ENCODE measurements at regions not wholly inside any gene's neighbourhood (a gene's known extent, or its start where the extent isn't known, plus 50 kb on each side); places are given as distances from the start of the nearest gene placed in this dataset.

- Histone ChIP-seq H3K4me2 (ENCODE audit: insufficient read depth, low read length) (no peak overlapping the region), H3K79me2 (ENCODE audit: control insufficient read depth, insufficient read depth, low read length) (no peaks in the 10 kb centered on the region), H3K4me1 (replicated peaks in 1 of 2; ENCODE audit: control insufficient read depth in 2 of 2, insufficient read depth in 2 of 2, low read length in 2 of 2) (no peaks in the 10 kb centered on the region), H3K27ac (ENCODE audit: extremely low read depth, low read depth, low read length) (no peak overlapping the region), H3K9me3 (replicated peaks; ENCODE audit: control insufficient read depth, insufficient read depth, low read depth, low read length) (no peaks in the 10 kb centered on the region), H3K9me1 (ENCODE audit: control insufficient read depth, insufficient read depth, low read length) (no peaks in the 10 kb centered on the region), H2AFZ (ENCODE audit: low read depth, low read length) (no peak overlapping the region), H3K36me3 (ENCODE audit: control insufficient read depth, insufficient read depth, low read length) (no peaks in the 10 kb centered on the region), H4K20me1 (replicated peaks; ENCODE audit: control insufficient read depth, insufficient read depth, low read length) (no peaks in the 10 kb centered on the region), H3K9ac (ENCODE audit: insufficient read depth in 1 of 2, low read depth in 2 of 2, low read length in 2 of 2) (no peak overlapping the region), H3K4me3 (no peak overlapping the region), H3K27me3 (ENCODE audit: control insufficient read depth in 2 of 2, insufficient read depth in 2 of 2, low read length in 2 of 2) (no peaks in the 10 kb centered on the region)
- DNase-seq (ENCODE audit: extremely low read depth in 1 of 4, low spot score in 3 of 4) (no peak), FAIRE-seq (no peak), ATAC-seq (no peak)
- BruUV-seq (replicated peaks), result no TSS peak
- intact Hi-C loops (cut with micrococcal nuclease), result no loop called here
- WGBS (ENCODE audit: insufficient coverage, low coverage, missing lambda C conversion rate), result 2% methylated on average over 3 of the region's 4 CpGs
- CTCF ChIA-PET (ENCODE audit: low intra/inter-chr PET ratio), result interaction anchor here (0.7 kb wide), 1 partner anchor 617 kb away, joined by 3 read pairs; no protein-coding TSS in a partner anchor
- in situ Hi-C loops (cut with MboI), result no loop called here
- TF ChIP-seq ETV1 (tag; conservative IDR thresholded peaks at IDR 0.05; ENCODE audit: low read depth) (no peak), ILK (tag; IDR thresholded peaks at IDR 0.05; ENCODE audit: borderline replicate concordance, low read depth) (no peak), TAL1 (IDR thresholded peaks at IDR 0.05) (no peak), GMEB1 (CRISPR knock-in tag; IDR thresholded peaks at IDR 0.05) (no peak), ZNF143 (CRISPR knock-in tag; IDR thresholded peaks at IDR 0.05) (no peak)
- POLR2A ChIA-PET, result no interaction called here
These were observed 70.5 kb upstream of the HMHB1 start for GRCh38 chr5:143741421-143741820.

- Histone ChIP-seq H3K9ac (ENCODE audit: insufficient read depth in 1 of 2, low read depth in 2 of 2, low read length in 2 of 2) (no peak overlapping the region), H3K4me3 (no peak overlapping the region), H3K9me1 (ENCODE audit: control insufficient read depth, insufficient read depth, low read length) (no peaks in the 10 kb centered on the region), H3K27ac (ENCODE audit: extremely low read depth, low read depth, low read length) (no peak overlapping the region), H4K20me1 (replicated peaks; ENCODE audit: control insufficient read depth, insufficient read depth, low read length) (no peaks in the 10 kb centered on the region), H3K4me1 (replicated peaks in 1 of 2; ENCODE audit: control insufficient read depth in 2 of 2, insufficient read depth in 2 of 2, low read length in 2 of 2) (no peaks in the 10 kb centered on the region), H3K4me2 (ENCODE audit: insufficient read depth, low read length) (no peak overlapping the region), H2AFZ (ENCODE audit: low read depth, low read length) (no peak overlapping the region), H3K27me3 (ENCODE audit: control insufficient read depth in 2 of 2, insufficient read depth in 2 of 2, low read length in 2 of 2) (no peaks in the 10 kb centered on the region), H3K36me3 (ENCODE audit: control insufficient read depth, insufficient read depth, low read length) (no peaks in the 10 kb centered on the region), H3K9me3 (replicated peaks; ENCODE audit: control insufficient read depth, insufficient read depth, low read depth, low read length) (no peaks in the 10 kb centered on the region), H3K79me2 (ENCODE audit: control insufficient read depth, insufficient read depth, low read length) (no peaks in the 10 kb centered on the region)
- no peak for FAIRE-seq
- in situ Hi-C loops (cut with MboI) (no loop called here), intact Hi-C loops (cut with micrococcal nuclease) (no loop called here)
- POLR2A ChIA-PET, result no interaction called here
- no peak for ATAC-seq
- CTCF ChIA-PET (ENCODE audit: low intra/inter-chr PET ratio), result interaction anchor here (0.7 kb wide), 1 partner anchor 616 kb away, joined by 3 read pairs; no protein-coding TSS in a partner anchor
- WGBS (ENCODE audit: insufficient coverage, low coverage, missing lambda C conversion rate), result 0% methylated on average over 1 of the region's 1 CpG
- no TSS peak for BruUV-seq (replicated peaks)
- DNase-seq (ENCODE audit: extremely low read depth in 1 of 4, low spot score in 3 of 4), result no peak
- TF ChIP-seq KDM4B (IDR thresholded peaks at IDR 0.05; ENCODE audit: borderline replicate concordance in 2 of 2, low read depth in 1 of 2), result no peak
- no peak for TF ChIP-seq ZNF764 (CRISPR knock-in tag; IDR thresholded peaks at IDR 0.05; ENCODE audit: low read depth)
- TF ChIP-seq ATF2 (CRISPR knock-in tag; IDR thresholded peaks at IDR 0.05), result no peak
- TF ChIP-seq EP300 (IDR thresholded peaks at IDR 0.05; ENCODE audit: low read length), result no peak
- no peak for TF ChIP-seq NR0B1 (IDR thresholded peaks at IDR 0.05; ENCODE audit: partially characterized antibody)
- TF ChIP-seq MAFF (IDR thresholded peaks at IDR 0.05; ENCODE audit: low read length), result no peak
- no peak for TF ChIP-seq BCOR (IDR thresholded peaks at IDR 0.05)
- TF ChIP-seq ZNF140 (CRISPR knock-in tag; IDR thresholded peaks at IDR 0.05), result no peak
These were observed 71.0 kb upstream of the HMHB1 start for GRCh38 chr5:143740956-143741355.

Measured in K562 (cell line).